Activated naive CD8-positive, alpha-beta T cell (primary cell): ENCODE measurements at regions not wholly inside any gene's neighbourhood (a gene's known extent, or its start where the extent isn't known, plus 50 kb on each side); places are given as distances from the start of the nearest gene placed in this dataset.
"Not testable (repeated sequence)": the region's sequence is repeated elsewhere in the genome, so short reads cannot be mapped to it uniquely, and the experiment has no call there.

ENCODE experiments used
- H3K27ac Mint-ChIP-seq: one replicate; pipeline ENCODE4 v1.8.0; 2021; ENCODE audit warnings: mixed read lengths
- H3K27me3 Mint-ChIP-seq: one replicate; pipeline ENCODE4 v1.8.0; 2021; ENCODE audit warnings: mixed read lengths
- H3K36me3 Mint-ChIP-seq: one replicate; pipeline ENCODE4 v1.8.0; 2021; ENCODE audit warnings: mixed read lengths
- H3K4me1 Mint-ChIP-seq: one replicate; pipeline ENCODE4 v1.8.0; 2021; ENCODE audit warnings: low read depth, mixed read lengths
- H3K4me3 Mint-ChIP-seq: one replicate; pipeline ENCODE4 v1.8.0; 2021; ENCODE audit warnings: mild to moderate bottlenecking, mixed read lengths
- H3K9me3 Mint-ChIP-seq: one replicate; pipeline ENCODE4 v1.8.0; 2021; ENCODE audit warnings: low read depth, mixed read lengths

DNA sequence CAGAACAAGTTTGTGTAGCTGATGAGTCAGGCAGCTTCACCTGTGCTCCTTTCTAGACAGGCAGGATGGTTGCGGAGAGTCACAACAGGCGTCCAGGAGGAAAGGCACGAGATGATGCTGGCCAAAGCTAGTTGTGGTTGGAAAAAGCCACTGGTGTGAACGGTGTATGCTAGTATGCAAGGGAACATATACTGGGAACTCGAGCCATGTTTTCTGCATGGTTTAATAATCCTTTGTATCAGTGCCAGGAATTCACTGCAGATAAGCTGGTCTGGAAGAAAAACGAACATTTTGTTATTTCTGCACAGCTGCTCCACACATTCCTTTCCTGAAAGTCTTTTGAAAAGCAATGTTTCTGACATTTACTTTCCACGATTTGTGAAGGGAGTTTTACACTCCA, 3999.6 kb upstream of the TPTE start:
- not testable (repeated sequence) for H3K9me3 Mint-ChIP-seq, H3K27me3 Mint-ChIP-seq, H3K27ac Mint-ChIP-seq, H3K4me1 Mint-ChIP-seq, H3K4me3 Mint-ChIP-seq, H3K36me3 Mint-ChIP-seq

DNA sequence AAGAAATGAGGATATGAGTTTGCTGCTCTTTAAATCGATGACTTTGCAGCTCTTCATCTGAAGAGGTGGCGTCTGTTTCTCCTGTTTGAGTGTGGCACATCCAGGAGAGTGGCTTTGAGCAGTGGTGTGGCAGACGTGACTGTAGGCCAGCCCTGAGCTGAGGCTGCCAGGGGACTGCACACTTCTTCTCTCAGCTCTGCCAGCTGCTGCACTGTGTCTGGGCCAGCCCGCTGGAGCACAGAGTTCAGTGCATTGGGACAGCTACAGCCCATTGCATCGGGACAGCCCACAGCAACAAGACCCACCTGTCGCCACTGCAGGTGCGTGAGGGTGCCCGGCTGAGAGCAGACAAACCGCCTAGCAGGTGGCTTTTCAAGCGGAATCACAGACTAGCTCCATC, 3995.2 kb upstream of the TPTE start:
- H3K36me3 Mint-ChIP-seq, H3K27me3 Mint-ChIP-seq, H3K4me1 Mint-ChIP-seq, H3K27ac Mint-ChIP-seq, H3K9me3 Mint-ChIP-seq, H3K4me3 Mint-ChIP-seq: not testable (repeated sequence)

DNA sequence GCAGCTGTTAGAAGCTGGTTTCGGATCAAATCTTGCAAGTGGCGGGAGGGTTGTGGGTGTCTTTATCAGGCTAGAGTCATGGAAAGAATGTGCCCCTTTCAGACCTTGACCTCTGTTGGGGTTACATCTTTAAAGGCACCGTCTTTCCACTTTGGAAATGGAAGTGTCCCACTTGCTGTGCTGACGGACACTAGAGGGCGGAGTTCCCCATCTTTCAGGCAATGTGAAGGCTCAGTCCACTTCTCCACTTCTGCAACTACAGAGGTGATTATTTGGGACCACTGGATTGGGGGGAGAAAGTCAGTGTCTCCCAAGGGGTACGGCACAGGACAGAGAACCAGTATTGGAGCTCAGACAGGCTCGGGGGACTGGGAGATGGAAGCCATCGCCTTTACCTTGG, 3990.7 kb upstream of the TPTE start:
- H3K36me3 Mint-ChIP-seq: not testable (repeated sequence)

DNA sequence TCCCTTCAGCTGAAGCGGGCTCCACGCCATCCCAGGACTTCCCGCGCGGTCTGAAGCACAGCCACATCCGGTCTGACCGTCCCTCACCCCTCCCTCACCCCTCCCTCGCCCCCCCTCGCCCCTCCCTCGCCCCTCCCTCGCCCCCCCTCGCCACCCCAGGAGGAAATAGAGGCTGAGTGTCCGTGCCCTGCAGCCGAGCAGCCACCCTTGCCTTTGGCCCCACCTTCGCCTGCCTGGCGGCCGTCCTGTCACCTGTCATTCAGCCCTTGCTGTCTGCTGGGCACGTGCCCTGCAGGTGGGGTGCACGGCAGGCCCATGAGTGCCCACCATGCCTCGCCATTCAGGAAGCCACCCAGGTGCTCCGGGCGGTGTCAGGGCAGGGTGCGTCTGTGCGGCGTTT, 3988.1 kb upstream of the TPTE start:
- not testable (repeated sequence) for H3K4me3 Mint-ChIP-seq, H3K4me1 Mint-ChIP-seq, H3K27ac Mint-ChIP-seq, H3K9me3 Mint-ChIP-seq, H3K36me3 Mint-ChIP-seq, H3K27me3 Mint-ChIP-seq

More for the DNA sequence above, 3990.7 kb upstream of the TPTE start:
- H3K27me3 Mint-ChIP-seq, H3K27ac Mint-ChIP-seq, H3K4me1 Mint-ChIP-seq, H3K4me3 Mint-ChIP-seq, H3K9me3 Mint-ChIP-seq: not testable (repeated sequence)

DNA sequence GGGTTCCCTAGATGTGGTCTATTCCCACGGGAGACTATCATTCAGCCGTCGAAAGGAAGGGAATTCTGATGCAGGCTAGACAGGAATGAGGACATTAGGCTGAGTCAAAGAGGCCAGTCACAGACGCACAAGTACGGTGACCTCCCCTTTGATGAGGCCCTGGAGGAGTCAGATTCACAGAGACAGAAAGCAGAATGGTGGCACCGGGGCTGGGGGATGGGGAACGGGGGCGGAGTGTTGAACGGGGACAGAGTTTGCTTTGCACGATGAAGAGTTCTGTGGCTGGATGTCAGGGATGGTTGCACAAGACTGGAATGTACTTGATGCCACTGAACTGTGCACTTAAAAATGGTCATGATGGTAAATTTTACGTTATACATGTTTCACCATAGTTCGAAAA, 3983.1 kb upstream of the TPTE start:
- not testable (repeated sequence) for H3K9me3 Mint-ChIP-seq, H3K4me3 Mint-ChIP-seq, H3K27me3 Mint-ChIP-seq, H3K4me1 Mint-ChIP-seq, H3K27ac Mint-ChIP-seq, H3K36me3 Mint-ChIP-seq

DNA sequence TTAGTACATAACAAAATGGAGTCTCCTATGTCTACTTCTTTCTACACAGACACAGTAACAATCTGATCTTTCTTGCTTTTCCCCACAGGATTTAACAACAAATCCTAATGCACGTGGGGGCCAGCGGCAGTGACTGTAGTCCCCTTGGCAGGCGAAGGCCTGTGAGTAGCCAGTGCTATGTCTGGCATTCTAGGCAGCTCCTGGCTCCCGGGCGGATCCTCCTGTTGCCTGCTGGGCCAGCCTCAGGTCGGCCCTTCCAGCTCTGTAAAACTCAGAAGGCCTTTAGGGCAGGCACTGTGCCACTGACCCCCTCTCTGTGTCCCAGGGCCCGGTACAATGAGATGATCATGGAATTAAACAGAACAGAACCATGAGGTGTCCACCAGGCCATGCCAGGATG, 3981.7 kb upstream of the TPTE start:
- H3K27ac Mint-ChIP-seq, H3K9me3 Mint-ChIP-seq, H3K27me3 Mint-ChIP-seq, H3K4me1 Mint-ChIP-seq, H3K4me3 Mint-ChIP-seq, H3K36me3 Mint-ChIP-seq: not testable (repeated sequence)

DNA sequence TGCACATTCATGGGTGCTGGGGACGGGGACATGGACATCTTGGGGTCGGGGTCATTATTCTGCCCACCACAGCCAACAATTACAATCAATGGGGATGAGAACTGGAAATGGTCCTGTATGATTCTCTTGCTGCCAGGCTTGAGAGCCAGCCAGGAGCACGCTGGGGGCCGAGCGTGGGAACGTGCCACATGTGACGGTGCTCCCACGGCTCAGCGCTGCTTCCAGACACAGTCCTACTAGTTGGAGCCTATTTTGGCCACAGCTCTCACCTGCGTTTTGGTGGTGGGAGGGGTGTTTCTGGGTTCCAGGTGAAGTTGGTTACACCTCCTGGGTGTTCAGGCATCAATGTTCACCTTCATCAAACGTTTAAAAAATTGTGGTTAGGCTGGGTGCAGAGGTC, 3980.3 kb upstream of the TPTE start:
- not testable (repeated sequence) for H3K4me1 Mint-ChIP-seq, H3K27me3 Mint-ChIP-seq, H3K36me3 Mint-ChIP-seq, H3K27ac Mint-ChIP-seq, H3K4me3 Mint-ChIP-seq, H3K9me3 Mint-ChIP-seq

DNA sequence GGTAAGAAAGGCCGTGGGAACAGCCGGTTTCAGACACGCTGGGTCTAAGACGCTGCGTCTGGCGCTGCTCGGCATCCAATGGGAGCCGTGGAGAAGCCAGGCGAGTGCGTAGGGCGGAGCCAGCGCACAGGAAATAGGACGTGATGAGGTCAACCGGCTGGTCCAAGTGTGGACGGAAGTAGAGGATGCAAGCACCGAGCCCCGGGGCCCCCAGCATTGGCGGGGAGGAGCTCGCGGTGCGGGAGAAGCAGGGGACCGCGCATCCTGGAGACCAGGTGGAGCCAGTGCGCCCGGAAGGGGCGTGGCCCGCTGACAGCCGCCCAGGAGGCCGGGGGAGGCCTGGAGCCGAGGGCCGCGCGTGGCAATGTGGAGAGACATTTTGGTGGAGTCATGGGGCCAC, 3976.1 kb upstream of the TPTE start:
- not testable (repeated sequence) for H3K9me3 Mint-ChIP-seq, H3K4me1 Mint-ChIP-seq, H3K27me3 Mint-ChIP-seq, H3K4me3 Mint-ChIP-seq, H3K36me3 Mint-ChIP-seq, H3K27ac Mint-ChIP-seq

DNA sequence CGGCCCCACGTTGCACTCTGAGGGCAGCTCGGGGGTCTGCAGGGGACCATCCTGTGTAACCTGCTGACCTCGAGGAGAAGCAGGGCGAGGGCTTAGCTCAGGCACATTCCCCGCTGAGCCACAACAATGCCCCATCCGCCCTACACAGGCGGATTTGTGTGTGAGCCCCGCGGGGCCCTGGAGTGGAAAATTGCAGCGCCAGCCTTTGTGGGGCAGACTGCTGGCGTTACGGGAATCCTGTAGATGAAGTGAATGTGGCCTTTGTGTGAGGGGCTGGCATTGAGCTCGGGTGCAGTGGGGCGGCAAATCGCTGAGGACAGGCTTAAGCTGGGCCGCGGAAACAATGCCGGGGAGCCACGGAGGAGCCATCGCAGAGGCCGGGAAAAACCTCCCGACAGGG, 3970.3 kb upstream of the TPTE start:
- not testable (repeated sequence) for H3K9me3 Mint-ChIP-seq, H3K27me3 Mint-ChIP-seq, H3K4me3 Mint-ChIP-seq, H3K27ac Mint-ChIP-seq, H3K4me1 Mint-ChIP-seq, H3K36me3 Mint-ChIP-seq

DNA sequence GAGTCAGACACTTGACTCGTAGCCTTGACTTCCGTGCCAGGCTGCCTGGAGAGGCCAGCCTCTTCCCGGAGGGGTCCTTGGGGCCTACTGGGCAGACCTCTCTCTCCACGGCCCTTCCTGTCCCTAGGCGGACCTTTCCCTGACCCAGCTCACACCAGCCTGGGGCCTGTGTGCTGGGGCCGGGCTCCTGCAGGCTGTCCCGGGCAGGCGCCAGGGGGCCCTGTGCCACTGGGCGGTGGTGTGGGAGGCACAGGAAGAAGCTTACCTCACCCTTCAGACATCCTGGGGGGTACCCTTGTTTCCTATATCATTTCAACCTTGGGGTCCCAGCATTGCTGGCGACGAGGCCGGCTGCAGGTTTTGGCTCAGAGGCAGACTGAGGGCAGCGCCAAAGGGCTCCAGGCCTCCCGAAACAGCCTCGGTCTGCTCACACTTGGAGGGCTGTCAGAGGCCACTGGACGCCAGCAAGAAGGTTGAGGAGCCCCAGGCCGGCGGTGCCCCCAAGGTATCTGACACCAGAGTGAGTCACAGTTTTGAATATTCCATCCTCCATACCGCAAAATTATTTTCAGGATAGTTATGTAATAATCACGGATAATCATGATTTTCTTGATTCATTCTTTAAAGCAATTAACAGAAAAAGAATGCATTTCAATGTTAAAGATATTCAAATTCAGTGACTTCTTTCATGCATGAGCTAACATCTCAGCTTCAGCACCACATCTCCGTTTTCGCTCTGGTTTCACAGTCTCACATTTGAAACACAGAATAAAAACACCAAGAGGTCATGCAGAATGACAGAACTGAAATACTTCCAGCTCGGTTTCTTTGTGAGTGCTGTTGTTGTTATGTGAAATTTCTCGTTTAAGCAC, 3967.6 kb upstream of the TPTE start:
- H3K27me3 Mint-ChIP-seq, H3K36me3 Mint-ChIP-seq: not testable (repeated sequence)

DNA sequence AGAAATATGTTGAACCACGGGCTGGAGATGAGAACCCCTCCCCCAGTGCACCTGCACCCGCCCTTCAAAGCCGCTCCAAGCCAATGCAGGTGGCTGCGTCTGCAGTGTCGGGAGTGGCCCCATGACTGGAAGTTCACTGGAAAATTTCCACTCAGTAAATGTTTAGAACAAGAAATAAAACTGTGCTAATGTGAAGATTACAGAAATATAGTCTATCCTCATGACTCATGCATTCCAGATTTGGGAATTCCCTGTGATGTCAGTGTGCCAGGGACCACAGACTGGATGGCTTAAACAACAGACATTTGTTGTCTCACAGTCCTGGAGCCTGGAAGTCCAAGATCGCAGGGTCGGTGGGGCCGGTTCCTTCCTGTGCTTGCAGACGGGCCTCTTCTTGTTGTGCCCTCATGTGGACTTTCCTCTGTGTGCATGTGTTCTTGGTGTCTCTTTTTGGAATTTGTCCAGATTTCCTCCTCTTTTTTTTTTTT, 3967.0 kb upstream of the TPTE start:
- not testable (repeated sequence) for H3K27me3 Mint-ChIP-seq, H3K36me3 Mint-ChIP-seq, H3K4me3 Mint-ChIP-seq, H3K9me3 Mint-ChIP-seq, H3K27ac Mint-ChIP-seq, H3K4me1 Mint-ChIP-seq

More for the DNA sequence above, 3967.6 kb upstream of the TPTE start:
- not testable (repeated sequence) for H3K9me3 Mint-ChIP-seq, H3K4me1 Mint-ChIP-seq, H3K4me3 Mint-ChIP-seq, H3K27ac Mint-ChIP-seq

DNA sequence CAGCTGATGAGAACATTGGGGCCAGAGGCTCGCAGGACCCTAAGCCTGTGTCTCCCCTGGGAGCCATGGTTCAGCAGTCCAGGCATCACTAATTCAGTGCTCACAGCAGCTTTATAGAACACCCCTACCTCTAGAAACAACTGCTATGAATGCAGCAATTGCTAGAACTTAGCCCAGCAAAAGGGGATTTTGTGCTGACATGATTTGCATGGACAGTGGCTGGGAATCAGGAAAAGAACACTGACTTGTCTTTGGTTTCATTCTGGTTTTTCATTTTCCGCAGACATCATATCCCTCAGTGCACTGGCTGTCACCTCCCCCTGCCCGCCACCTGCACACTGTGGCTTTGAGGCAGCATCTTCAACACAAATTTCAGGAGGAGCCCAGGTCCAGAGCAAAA, 3964.9 kb upstream of the TPTE start:
- H3K4me1 Mint-ChIP-seq, H3K9me3 Mint-ChIP-seq, H3K4me3 Mint-ChIP-seq, H3K36me3 Mint-ChIP-seq, H3K27me3 Mint-ChIP-seq, H3K27ac Mint-ChIP-seq: not testable (repeated sequence)

DNA sequence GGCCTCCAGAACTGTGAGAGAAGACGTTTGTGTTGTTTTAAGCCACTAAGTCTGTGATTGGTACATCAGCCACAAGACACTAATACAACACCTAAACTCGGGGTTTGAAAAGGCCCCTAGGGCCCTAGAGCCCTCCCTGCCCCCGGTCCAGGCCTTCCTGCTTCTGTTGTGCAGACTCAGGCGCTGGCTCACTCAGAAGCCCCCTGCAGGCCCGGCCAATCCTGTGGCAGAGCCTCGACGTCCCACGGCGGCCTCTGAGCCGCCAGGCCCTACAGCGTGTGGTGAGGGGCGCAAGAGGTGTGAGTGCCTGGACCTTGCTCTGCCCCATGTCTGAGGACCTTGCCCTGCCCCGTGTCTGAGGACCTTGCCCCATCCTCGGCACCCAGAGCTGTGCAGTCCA, 3964.0 kb upstream of the TPTE start:
- H3K9me3 Mint-ChIP-seq, H3K4me1 Mint-ChIP-seq, H3K27ac Mint-ChIP-seq, H3K27me3 Mint-ChIP-seq, H3K36me3 Mint-ChIP-seq, H3K4me3 Mint-ChIP-seq: not testable (repeated sequence)

DNA sequence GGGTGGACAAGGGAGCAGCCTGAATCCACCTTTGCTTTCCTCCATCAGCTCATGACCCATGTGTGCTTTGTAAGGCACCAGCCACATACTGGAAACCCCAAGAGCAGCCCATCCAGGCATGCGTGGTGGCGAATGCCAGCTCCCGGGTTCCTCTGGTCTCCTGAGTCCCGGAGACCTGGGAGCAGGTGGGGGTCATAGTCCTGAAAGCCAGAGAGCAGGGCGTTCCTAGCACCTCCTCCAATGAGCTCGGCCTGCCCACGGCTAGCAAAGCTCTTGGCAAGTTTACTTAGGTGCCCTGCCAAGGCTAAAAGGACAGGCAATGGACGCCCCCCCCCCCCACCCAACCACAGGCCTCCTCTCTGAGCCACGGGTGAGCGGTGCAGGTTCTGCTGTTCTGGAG, 3960.2 kb upstream of the TPTE start:
- H3K4me3 Mint-ChIP-seq, H3K27ac Mint-ChIP-seq, H3K4me1 Mint-ChIP-seq, H3K9me3 Mint-ChIP-seq, H3K36me3 Mint-ChIP-seq, H3K27me3 Mint-ChIP-seq: not testable (repeated sequence)

DNA sequence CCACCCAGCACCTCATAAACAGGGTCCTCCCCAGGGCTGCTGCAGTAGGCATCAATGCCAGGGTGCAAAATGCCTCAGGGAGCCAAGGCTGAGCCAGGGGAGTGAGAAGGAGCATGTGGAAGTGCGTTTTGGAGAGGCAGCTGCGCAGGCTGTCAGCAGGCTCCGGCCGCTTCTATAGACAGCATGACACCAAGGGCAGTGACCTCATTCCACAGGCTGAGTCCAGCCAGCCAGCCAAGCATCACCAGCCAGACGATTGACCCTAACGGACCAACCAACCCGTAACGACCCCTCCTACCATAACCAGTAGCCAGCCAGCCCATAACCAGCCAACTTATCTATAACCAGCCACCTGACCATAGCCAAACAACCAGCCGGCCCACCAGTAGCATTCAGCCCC, 3959.8 kb upstream of the TPTE start:
- H3K27me3 Mint-ChIP-seq, H3K4me3 Mint-ChIP-seq, H3K9me3 Mint-ChIP-seq, H3K4me1 Mint-ChIP-seq, H3K36me3 Mint-ChIP-seq, H3K27ac Mint-ChIP-seq: not testable (repeated sequence)

DNA sequence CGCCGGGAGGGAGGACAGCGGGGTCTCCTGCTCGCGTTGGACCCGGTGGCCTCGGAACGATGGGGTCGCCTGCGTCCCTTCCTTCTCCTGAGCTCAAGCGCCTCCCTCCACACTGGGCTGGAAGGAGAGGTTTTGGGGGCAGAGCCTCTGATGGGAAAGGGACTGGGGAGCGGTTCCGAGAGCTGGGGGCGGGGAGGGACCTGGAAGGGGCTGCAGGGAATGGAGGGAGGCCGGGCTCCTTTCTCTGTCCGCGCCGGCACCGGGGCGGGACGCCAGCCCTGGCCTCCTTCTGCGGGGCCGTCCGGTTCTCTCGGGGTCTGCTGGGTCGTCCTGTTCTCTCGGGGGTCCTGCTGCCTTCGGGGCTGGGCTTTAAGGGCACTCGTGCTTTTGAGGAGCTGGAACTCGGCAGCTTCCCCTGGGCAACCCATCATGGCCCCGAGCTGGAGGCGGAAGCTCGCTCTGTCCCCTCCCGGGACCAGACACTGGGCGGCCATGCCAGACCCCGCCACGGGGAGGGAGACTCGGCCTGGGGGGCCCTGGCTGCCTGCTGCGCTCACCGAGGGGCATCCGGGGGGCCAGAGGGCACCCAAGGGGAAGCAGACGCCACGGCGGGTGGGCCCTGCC, 3956.7 kb upstream of the TPTE start:
- not testable (repeated sequence) for H3K4me3 Mint-ChIP-seq, H3K4me1 Mint-ChIP-seq, H3K36me3 Mint-ChIP-seq, H3K27ac Mint-ChIP-seq, H3K27me3 Mint-ChIP-seq, H3K9me3 Mint-ChIP-seq
